KMS-11 (cell line): ENCODE measurements at regions not wholly inside any gene's neighbourhood (a gene's known extent, or its start where the extent isn't known, plus 50 kb on each side); places are given as distances from the start of the nearest gene placed in this dataset.

Experiments
- H2AFZ ChIP-seq: fragments of 200-600 bp; sonication (generic); 2 replicates; pipeline ENCODE4 v1.6.1; 2016; ENCODE audit warnings: antibody characterized with exemption, mixed run types, low read depth
- H3K27ac ChIP-seq: fragments of 200-600 bp; sonication (generic); 2 replicates; pipeline ENCODE4 v1.6.1; 2016; ENCODE audit warnings: mild to moderate bottlenecking, mixed run types
- H3K27me3 ChIP-seq: fragments of 200-600 bp; sonication (generic); 2 replicates; pipeline ENCODE4 v1.6.1; 2017; ENCODE audit warnings: mild to moderate bottlenecking, low read depth, mixed run types, moderate library complexity; ENCODE audit not compliant: insufficient read depth
- H3K36me3 ChIP-seq: fragments of 200-600 bp; sonication (generic); 2 replicates; pipeline ENCODE4 v1.6.1; 2017; ENCODE audit warnings: mild to moderate bottlenecking, mixed run types; ENCODE audit not compliant: insufficient read depth
- H3K4me1 ChIP-seq: fragments of 200-600 bp; sonication (generic); 2 replicates; pipeline ENCODE4 v1.6.1; 2016; ENCODE audit warnings: mild to moderate bottlenecking, low read depth, mixed run types; ENCODE audit not compliant: poor library complexity, severe bottlenecking
- H3K4me2 ChIP-seq: fragments of 200-600 bp; sonication (generic); 2 replicates; pipeline ENCODE4 v1.7.0; 2016; ENCODE audit warnings: mild to moderate bottlenecking, mixed run types
- H3K4me3 ChIP-seq: fragments of 200-600 bp; sonication (generic); IDR thresholded peaks from 2 replicates; pipeline ENCODE4 v1.6.1; 2017; ENCODE audit warnings: low read depth, low read length, mixed read lengths; ENCODE audit not compliant: insufficient read depth
- H3K79me2 ChIP-seq: fragments of 200-600 bp; sonication (generic); 2 replicates; pipeline ENCODE4 v1.6.1; 2016; ENCODE audit warnings: low read depth, mixed run types; ENCODE audit not compliant: insufficient read depth
- H3K9ac ChIP-seq: fragments of 200-600 bp; sonication (generic); 2 replicates; pipeline ENCODE4 v1.6.1; 2016; ENCODE audit warnings: mild to moderate bottlenecking, mixed run types
- H4K20me1 ChIP-seq: fragments of 200-600 bp; sonication (generic); 2 replicates; pipeline ENCODE4 v1.6.1; 2016; ENCODE audit warnings: mild to moderate bottlenecking, mixed run types; ENCODE audit not compliant: insufficient read depth
- TF ChIP-seq, protein P1 (sequence below): fragments of 200-600 bp; sonication (generic); conservative IDR thresholded peaks from 2 replicates; pipeline ENCODE4 v1.6.1; 2017; ENCODE audit warnings: low read depth, mild to moderate bottlenecking, antibody characterized with exemption, low read length, moderate library complexity, mixed read lengths

DNA sequence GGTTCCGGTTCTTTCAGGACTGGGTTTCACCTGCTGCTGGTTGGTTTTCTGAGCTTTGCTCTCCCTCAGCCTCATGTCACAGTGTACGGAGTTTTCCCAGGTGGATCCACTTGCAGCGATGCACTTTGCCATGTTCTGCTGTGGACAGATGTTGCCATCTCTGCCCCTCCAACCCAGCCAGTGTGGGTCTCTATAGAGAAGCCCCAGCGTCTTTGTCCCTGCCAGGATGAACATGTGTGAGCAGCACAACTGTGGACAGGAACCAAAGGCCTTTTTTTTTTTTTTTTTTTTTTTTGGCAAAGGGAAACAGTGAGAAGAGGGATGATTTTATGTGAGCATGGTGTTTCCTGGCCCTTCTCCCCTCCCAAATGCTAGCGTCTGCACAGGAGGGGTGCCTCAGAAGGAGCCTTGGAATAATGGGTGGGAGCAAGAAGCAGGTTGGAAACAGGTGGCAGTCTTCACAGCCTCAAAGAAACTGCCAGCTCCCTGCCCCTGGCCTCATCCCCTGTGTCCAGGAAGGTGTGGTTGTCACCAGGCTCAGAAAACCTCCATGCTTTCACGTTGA is 106.5 kb downstream of the RPS24 start:
- no peaks in the 10 kb centered on the region for H3K36me3 ChIP-seq
- H3K9ac ChIP-seq, result no peak overlapping the region
- H3K79me2 ChIP-seq, result no peaks in the 10 kb centered on the region
- TF ChIP-seq, protein P1, sequence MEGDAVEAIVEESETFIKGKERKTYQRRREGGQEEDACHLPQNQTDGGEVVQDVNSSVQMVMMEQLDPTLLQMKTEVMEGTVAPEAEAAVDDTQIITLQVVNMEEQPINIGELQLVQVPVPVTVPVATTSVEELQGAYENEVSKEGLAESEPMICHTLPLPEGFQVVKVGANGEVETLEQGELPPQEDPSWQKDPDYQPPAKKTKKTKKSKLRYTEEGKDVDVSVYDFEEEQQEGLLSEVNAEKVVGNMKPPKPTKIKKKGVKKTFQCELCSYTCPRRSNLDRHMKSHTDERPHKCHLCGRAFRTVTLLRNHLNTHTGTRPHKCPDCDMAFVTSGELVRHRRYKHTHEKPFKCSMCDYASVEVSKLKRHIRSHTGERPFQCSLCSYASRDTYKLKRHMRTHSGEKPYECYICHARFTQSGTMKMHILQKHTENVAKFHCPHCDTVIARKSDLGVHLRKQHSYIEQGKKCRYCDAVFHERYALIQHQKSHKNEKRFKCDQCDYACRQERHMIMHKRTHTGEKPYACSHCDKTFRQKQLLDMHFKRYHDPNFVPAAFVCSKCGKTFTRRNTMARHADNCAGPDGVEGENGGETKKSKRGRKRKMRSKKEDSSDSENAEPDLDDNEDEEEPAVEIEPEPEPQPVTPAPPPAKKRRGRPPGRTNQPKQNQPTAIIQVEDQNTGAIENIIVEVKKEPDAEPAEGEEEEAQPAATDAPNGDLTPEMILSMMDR, result no peak
- no peaks in the 10 kb centered on the region for H4K20me1 ChIP-seq
- H3K27me3 ChIP-seq, result no peaks in the 10 kb centered on the region
- H2AFZ ChIP-seq, result no peak overlapping the region
- no peak overlapping the region for H3K4me2 ChIP-seq
- H3K27ac ChIP-seq, result no peak overlapping the region
- no peaks in the 10 kb centered on the region for H3K4me1 ChIP-seq
- H3K4me3 ChIP-seq, result no peak overlapping the region

DNA sequence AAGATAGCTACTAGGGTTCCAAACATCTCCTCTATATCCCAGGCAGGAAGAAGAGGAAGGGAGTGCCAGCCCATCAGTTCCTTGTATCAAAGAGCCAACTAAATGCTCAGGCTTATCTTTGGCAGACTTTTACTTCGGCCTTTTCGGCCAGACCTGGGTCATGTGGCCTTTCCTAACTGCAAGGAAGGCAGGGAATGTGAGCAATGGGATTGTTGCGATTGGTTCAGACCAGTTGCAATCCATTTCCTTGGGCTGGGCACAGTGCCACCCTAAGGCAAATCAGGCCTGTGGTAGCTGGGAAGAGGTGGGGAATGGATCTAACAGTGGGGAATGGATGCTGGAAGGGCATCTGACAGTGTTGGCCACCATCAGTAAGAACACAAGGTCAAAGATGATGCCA is 109.9 kb downstream of the RPS24 start:
- Histone ChIP-seq H3K9ac (no peak overlapping the region), H3K27ac (no peak overlapping the region), H3K4me1 (no peaks in the 10 kb centered on the region), H4K20me1 (no peaks in the 10 kb centered on the region), H3K27me3 (no peaks in the 10 kb centered on the region), H3K79me2 (no peaks in the 10 kb centered on the region), H3K4me3 (no peak overlapping the region), H3K36me3 (no peaks in the 10 kb centered on the region), H3K4me2 (no peak overlapping the region), H2AFZ (no peak overlapping the region)
- TF ChIP-seq, protein P1, result no peak

DNA sequence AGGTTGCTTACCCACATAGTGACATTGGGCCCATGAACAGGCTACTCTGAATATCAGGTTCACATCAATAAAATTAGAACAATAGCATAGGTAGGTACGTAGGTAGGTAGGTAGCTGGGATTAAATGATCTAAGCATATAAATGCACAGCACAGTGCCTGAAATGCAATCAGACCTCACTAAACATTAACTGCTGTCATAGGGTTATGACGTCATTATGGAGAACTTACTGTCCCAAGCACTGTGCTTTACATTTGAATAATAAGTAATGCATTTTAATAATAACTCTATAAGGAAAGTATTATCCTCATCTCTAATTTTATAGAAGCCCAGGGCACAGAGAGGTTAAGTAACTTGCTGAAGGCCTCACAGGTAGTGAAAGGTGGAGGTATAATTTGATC is 112.5 kb downstream of the RPS24 start:
- Histone ChIP-seq H3K4me1 (no peaks in the 10 kb centered on the region), H3K9ac (no peak overlapping the region), H3K79me2 (no peaks in the 10 kb centered on the region), H3K36me3 (no peaks in the 10 kb centered on the region), H4K20me1 (no peaks in the 10 kb centered on the region), H3K27ac (no peak overlapping the region), H3K4me3 (no peak overlapping the region), H3K27me3 (no peaks in the 10 kb centered on the region), H2AFZ (no peak overlapping the region), H3K4me2 (no peak overlapping the region)
- TF ChIP-seq, protein P1, result no peak

- Histone ChIP-seq H3K27me3 (no peaks in the 10 kb centered on the region), H3K79me2 (no peaks in the 10 kb centered on the region), H3K36me3 (no peaks in the 10 kb centered on the region), H4K20me1 (no peaks in the 10 kb centered on the region), H3K9ac (no peak overlapping the region), H3K4me2 (no peak overlapping the region), H3K4me1 (no peaks in the 10 kb centered on the region), H3K27ac (no peak overlapping the region), H3K4me3 (no peak overlapping the region), H2AFZ (no peak overlapping the region)
- TF ChIP-seq, protein P1, result no peak
Observed at GRCh38 chr10:78147202-78147601, 113.5 kb downstream of the RPS24 start.
